GM19025 (cell line): ENCODE measurements at regions not wholly inside any gene's neighbourhood (a gene's known extent, or its start where the extent isn't known, plus 50 kb on each side); places are given as distances from the start of the nearest gene placed in this dataset.
"Not testable (repeated sequence)": the region's sequence is repeated elsewhere in the genome, so short reads cannot be mapped to it uniquely, and the experiment has no call there.

ENCODE experiments used
- ATAC-seq: cut with Tn5 transposase; IDR thresholded peaks from one replicate; pipeline ENCODE4 v1.9.1; 2021; ENCODE audit warnings: mild to moderate bottlenecking, low read depth, moderate library complexity; ENCODE audit not compliant: unreplicated experiment

DNA sequence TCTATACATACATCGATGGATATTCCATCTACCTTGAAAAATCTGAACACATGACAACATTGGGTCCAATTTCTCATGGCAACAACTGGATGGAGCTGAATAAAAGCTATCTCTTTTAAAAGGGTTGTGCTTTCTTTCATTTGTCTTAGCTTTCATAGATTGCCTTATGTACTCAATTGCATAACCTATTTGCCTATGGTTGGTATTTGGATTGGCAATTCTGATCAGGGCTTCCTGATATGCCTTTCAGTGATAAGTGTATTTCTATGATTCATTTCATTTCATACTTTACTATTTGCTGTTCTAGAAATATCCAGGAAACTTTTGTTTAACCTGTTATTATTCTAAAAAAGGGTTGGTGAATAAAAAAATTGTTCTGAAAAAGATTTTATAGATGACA, 509.9 kb downstream of the GRXCR1 start:
- no peak for ATAC-seq

DNA sequence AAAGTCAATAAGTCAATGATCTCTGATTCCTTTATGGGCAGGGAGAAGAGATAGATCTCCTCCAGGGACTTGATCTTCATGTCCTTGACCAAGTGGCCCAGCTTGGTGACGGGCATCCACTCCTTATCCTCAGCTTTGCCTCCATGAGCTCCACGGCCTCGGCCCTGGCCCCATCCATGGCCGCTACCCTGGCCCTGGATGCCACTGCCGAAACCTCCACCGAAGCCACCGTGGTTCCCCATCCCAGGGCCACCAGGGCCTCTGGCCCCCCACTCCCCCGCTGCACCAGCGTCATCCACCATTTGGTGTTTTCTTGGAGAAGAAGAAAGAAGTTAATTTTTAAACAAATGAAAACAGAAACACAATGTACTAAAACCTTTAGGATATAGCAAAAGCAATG, 518.1 kb downstream of the GRXCR1 start:
- ATAC-seq, result no peak

DNA sequence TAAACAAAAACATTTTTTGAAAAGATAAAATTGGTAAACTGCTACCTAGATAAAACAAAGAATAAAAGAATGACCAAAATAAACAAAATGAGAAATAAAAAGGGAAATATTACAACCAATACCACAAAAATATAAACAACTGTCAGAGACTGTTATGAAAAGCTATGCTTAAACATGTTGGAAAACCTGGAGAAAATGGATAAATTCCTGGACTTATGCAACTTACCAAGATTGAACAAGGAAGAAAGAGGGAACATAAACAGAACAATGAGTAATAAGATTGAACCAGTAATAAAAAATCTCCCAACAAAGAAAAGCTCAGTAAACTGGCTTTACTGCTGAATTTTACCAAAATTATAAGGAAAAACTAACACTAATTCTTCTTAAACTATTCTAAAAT, 518.7 kb downstream of the GRXCR1 start:
- no peak for ATAC-seq

DNA sequence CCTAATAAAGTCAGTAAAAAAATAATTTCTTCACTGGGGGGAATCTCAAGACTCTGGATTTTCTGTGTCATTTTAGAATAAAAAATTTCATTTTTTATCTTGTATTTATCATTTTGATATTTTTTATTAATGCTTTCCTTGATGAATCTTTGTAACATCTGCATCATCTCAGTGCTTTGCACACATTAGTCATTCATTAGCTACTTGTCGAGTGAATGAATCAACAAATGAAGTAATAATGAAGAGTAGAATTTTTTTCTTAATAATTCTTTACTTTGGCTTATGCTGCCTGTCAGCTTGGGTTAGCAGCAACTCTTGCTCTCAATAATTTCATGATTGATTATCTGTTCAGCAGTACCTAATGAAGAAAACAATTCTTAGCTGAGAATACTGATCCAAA, 530.8 kb downstream of the GRXCR1 start:
- ATAC-seq, result no peak

DNA sequence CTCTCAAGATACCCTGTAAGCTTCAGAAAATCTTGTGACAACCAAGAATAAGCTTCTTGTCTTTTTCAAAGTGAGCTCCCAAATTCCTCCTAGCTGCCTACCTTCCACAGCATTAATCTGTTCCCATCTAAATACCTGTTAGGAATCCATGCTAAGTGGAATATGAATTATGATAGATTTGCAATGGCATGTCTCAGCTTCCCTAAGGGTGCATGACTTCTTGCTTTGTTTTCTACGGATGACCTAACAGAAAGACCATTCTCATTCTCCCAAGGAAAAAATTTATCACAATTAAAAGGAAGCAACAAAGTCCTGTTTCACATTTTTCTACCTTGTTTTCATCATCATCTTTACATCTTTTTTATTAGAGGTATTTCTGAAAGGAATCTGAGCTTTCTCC, 532.7 kb downstream of the GRXCR1 start:
- no peak for ATAC-seq

DNA sequence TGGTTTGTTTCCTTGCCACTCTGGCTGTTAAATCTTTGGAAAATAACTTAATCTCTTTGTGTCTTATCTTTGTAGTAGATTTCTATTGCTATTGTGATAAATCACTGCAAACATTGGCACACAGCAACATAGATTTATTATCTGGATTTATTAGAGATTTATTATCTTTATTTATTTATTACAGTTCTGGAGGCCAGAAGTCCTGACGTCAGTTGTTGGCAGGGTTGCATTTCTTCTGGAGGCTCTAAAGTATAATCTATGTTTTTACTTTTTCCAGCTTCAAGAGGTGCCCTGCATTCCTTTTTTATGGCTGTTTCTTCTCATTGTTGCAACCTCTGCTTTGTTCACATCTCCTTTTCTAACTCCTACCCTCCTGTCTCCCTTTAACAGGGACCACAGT, 542.8 kb downstream of the GRXCR1 start:
- no peak for ATAC-seq

DNA sequence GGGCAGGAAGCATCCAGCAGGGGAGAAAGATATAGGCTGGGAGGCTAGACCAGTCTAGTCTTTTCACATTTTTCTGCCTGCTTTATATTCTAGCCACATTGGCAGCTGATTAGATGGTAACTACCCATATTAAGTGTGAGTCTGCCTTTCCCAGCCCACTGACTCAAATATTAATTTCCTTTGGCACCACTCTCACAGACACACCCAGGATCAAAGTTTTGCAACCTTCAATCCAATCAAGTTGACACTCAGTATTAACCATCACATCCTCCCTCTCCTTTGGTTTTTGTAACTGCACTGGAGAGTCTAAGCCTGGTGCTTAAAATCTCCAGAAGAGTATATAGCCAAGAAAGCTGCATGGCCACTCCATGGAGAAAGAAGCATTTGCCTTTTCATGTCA, 560.4 kb downstream of the GRXCR1 start:
- no peak for ATAC-seq

DNA sequence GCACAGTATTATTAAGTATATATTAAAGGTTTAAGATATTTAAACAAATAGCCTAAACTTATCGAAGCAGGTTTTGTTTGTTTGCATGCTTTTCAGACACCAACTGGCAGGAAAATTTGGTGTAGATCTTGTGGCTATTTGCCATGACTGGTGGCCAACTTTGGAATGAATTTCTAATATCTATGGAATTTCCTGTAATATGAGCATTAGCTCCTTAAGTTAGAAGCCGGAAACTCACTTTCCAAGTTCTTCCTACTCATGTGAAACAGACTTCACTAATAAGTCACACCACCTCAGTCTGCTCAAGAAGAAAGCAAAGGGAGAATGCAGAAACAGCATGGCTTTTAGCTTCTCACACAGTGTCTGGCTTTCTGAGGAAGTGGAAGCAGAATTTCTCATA, 563.9 kb downstream of the GRXCR1 start:
- ATAC-seq, result no peak

DNA sequence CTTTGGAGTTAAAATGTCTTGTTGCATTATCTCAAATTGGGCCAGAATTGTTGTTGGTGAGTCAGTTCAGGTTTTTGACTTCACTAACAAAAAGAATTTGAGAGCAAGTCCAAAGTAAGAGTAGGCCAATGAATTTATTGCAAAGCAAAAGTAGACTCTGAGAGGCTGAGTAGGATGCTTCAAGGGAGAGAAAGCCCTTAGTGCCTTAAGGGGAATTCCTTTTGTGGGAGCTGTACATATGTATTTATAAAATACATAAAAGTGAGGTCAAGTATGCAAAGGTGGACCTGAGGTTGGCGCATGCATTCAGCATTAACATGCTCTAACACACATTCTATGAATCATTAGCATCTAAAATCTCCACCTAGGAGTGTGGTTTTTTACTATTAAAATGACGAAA, 565.4 kb downstream of the GRXCR1 start:
- ATAC-seq, result no peak

DNA sequence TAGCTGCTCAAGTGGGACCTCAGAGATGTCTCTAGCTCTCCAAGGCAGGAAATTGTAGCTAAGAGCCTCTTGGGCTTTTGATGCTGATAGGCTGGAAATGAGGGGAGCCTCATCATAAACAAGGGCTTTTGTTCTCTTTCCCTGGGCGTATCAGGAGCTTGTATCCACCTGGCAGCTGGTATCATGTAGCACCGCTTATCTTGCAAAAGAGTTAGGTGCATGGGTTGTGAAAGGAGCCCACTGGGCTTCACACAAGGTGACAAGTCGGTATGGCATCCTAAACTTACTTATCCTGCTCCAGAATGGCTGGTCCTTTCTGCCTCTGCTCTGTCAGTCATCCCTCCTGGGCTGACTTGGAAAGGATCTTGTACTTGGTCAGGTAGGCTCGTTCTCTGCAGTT, 565.8 kb downstream of the GRXCR1 start:
- no peak for ATAC-seq

DNA sequence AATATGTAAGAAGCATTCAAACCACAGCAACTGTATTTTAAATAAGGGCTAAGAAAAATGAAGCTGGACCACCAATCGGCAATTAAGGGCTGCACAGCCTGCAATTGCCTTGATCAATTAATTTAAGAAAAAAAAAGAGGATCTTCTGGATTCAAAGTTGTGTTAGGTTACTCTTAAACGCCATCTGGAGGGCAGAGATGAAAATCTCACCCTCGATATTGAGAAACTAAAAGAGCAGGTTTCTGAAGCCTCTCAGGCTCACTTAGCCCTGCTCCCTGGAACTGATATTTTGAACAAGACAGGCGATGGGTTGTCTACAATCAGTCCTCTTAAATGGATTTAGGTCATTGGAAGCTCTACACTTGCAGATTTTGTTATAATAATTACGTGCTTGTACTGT, 579.4 kb downstream of the GRXCR1 start:
- ATAC-seq, result no peak

DNA sequence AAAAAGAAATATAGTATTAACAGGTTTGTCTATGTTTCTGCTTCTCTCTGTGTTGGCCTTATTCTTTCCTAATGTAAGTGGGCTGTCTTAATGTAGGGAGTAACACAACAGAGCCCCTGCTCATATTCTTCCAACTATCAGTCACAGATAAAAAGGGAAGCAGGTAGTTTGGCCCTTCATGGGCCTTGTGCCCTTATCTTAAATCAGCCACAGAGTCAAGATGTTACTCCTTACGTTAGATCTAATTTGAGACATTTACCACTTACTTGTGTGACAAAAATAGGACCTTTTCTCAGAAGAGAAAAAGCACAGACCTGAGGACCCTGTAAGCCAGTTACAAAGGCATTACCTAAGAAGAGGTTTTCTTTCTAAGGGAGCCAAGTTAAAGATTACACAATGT, 589.0 kb downstream of the GRXCR1 start:
- no peak for ATAC-seq

DNA sequence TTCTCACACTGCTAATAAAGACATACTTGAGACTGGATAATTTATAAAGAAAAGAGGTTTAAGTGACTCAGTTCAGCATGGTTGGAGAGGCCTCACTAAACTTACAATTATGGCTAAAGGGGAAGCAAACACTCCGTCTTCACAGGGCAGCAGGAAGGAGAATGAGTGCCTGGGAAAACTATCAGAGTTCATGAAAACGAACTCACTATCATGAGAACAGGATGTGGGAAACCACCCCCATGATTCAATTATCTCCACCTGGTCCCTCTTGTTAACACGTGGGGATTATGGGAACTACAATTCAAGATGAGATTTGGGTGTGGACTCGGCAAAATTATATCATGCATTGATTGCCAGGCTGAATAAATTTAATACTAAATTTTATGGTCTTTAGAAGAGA, 592.7 kb downstream of the GRXCR1 start:
- no peak for ATAC-seq

DNA sequence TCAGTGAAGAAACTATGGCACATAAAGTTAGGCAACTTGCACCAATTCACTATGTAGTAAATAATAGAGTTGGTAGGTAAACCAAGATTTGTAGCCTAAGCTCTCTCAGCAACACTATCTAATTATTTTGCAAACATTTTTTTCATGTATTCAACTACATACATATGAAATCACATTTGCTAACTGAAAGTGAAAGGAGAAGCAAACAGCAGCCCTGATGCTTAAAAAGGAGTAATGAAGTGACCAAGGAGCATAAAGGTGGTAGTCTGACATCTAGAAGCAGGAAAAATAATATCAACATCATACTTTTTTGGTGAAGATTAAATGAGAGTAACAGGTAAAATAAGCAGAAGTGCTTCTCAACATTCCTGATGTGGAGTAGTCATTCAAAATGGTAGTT, 603.7 kb downstream of the GRXCR1 start:
- no peak for ATAC-seq

DNA sequence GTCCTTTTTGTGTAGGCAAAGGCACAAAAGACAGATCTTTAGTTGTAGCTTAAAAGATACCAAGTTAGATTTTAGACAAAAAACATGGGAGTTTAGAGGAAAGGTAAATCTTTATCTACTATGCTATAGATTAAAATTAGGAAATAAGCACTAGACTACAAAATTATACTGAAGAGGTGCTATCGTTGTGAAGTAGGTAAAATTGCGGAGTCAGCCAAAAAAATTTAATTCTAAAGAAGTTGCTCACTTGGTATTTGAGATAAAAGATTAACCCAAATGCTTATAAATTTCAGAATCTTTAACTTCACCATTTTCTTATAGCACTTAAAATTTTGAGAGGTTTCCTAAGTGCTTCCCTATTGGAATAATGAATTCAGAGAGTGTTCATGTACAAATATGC, 604.1 kb downstream of the GRXCR1 start:
- ATAC-seq, result no peak

DNA sequence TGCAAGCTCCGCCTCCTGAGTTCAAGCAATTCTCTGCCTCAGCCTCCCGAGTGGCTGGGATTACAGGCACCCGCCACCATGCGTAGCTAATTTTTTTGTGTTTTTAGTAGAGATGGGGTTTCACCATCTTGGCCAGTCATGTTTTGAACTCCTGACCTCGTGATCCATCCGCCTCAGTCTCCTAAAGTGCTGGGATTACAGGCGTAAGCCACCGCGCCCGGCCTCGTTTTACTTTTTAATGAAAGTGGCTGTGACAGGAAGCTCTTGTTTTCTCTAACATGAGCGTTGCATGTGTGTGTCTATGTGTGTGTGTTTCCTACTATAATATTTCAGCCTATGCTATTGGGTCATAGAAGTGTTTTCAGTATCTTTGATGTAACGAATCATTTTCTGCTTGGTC, 613.3 kb downstream of the GRXCR1 start:
- ATAC-seq, result not testable (repeated sequence)

DNA sequence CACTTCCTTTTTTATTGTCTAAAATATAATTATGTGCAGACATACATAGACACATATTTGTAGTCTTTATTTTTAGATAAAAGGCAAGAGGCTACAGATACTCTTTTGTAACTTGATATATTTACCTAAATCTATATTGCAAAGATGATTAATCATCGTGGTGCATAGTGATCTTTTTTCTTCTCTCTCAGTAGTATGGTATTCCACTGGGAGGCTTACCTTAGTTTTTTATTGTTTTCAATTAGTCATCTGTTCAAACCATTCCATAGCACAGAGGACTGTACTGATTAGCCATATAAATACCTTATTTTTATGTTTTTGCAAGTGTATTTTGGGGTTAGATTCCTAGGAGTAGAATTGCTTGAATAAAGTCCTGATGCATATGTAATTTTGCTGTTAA, 619.7 kb downstream of the GRXCR1 start:
- ATAC-seq, result no peak

DNA sequence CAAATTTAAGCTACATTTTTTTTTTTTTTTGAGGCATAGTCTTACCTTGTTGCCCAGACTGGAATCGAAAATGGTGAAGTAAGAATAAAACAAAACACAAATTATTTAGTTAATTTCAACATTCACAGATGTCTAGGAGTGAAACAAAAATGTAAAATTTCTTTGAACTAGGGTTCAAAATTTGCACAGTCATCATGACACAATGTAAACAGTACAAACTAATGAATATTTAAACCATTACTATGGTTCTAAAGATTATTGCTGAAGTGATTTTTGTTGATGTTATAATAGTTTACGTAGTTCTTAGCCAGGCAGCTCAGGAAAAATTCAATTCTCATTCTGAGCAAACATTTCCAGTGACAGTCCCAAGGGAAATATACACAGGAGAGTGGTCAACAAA, 633.1 kb downstream of the GRXCR1 start:
- no peak for ATAC-seq

DNA sequence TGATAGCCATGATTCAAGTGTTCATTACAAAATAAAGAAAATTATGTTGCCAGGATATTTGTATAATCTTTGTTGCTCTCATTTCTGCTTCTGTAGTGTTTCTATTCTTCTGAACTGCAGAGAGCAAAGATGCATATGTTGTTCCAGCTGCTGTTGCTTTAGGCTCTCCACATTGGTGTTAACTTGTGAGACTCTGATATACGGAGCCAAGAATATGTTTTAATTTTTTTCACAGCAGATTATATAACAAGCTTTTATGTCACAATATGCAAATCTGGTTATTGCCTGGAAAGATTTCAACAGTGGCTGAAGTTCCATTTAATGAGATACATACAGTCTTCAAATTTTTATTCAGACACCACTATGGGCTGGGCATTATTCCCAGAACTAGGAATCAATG, 655.0 kb downstream of the GRXCR1 start:
- ATAC-seq, result no peak

DNA sequence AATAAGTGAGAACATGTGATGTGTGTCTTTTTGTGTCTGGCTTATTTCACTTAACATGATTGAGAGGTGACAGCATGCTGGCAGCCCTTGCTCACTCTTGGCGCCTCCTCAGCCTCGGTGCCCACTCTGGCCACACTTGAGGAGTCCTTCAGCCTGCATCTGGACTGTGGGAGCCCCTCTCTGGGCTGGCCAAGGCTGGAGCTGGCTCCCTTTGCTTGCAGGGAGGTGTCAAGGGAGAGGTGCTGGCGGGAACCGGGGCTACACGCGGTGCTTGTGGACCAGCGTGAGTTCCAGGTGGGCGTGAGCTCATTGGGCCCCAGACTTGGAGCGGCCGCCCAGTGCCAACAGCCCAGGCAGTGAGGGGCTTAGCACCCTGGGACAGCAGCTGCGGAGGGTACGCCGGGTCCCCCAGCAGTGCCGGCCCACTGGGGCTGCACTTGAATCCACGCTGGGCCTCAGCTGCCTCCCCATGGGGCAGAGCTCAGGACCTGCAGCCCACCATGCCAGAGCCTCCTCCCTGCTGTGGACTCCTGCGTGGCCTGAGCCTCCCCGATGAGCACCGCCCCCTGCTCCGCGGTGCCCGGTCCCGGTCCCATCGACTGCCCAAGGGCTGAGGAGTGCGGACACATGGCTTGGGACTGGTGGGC, 658.6 kb downstream of the GRXCR1 start:
- no peak for ATAC-seq

DNA sequence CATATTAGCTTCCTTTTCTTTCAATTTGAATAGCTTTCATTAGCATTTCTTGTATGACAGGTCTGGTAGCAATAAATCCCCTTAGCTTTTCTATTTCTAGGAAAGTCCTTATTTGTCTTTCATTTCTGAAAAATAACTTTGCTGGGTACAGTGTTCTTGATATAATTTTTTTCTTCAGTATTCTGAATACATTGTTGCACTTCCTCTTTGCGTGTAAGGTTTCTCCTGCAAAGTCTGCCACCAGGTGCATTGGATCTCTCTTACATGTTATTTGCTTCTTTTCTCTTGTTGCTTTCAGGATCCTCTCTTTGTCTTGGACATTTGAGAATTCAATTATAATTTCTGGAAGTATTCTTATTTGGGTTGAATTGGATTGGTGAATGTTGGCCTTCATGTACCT, 663.7 kb downstream of the GRXCR1 start:
- ATAC-seq, result no peak

DNA sequence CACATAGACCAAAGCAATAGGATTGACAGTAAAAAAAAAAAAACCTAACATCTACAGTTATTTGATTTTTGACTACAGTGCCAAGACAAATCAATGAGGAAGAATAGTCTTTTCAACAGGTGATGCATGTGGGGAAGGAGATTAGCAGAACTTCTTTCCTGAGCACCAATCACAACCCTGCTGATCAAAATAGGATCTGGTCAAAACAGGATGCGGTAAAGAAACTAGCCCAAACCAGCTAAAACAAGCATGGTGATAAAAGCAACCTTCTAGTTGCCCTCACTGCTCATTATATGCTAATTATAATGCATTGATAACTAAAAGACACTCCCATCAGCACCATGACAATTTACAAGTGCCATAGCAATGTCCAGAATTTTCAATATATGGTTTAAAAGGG, 667.5 kb downstream of the GRXCR1 start:
- no peak for ATAC-seq

DNA sequence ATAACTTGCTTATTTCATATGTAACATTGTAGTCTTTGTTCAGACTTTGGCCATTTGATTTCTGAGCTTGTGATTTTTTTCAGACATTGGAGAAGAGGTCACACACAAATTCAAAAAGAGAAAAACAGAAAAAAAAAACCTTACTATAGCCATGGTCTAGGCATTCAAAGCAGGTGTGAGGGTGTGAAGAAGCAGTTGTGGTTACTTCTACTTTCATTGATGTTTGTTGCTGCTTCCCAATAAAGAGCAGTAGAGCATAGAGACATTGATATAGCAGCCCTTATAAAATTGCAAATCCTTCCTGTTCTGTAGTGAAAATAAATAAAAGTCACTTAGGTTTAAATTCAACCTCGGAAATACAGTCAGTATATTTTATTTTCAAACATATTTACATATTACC, 671.6 kb downstream of the GRXCR1 start:
- ATAC-seq, result no peak
